ENCODE measurements at regions not wholly inside any gene's neighbourhood (a gene's known extent, or its start where the extent isn't known, plus 50 kb on each side); places are given as distances from the start of the nearest gene placed in this dataset.
"Not testable (repeated sequence)": the region's sequence is repeated elsewhere in the genome, so short reads cannot be mapped to it uniquely, and the experiment has no call there.

GRCh38 chr22:22697377-22698117, 53.1 kb downstream of the GGTLC2 start:
- DNase-seq (ENCODE audit: low read depth): no peak

GRCh38 chr22:22698263-22698750, 53.9 kb downstream of the GGTLC2 start:
- DNase-seq (ENCODE audit: low read depth): no peak

- no peak for DNase-seq (ENCODE audit: low read depth)
Measured at GRCh38 chr22:22700631-22701030, 56.2 kb downstream of the GGTLC2 start.

GRCh38 chr22:22701557-22701956, 57.1 kb downstream of the GGTLC2 start:
- not testable (repeated sequence) for DNase-seq (ENCODE audit: low read depth)

GRCh38 chr22:22702237-22703202, 58.1 kb downstream of the GGTLC2 start:
- no peak for DNase-seq (ENCODE audit: low read depth)

- DNase-seq (ENCODE audit: low read depth): no peak
Measured at GRCh38 chr22:22703203-22703570, 58.8 kb downstream of the GGTLC2 start.

GRCh38 chr22:22703715-22704114, 59.3 kb downstream of the GGTLC2 start:
- no peak for DNase-seq (ENCODE audit: low read depth)

- DNase-seq (ENCODE audit: low read depth): no peak
Measured at GRCh38 chr22:22704156-22704946, 59.9 kb downstream of the GGTLC2 start.

- DNase-seq (ENCODE audit: low read depth): no peak
Measured at GRCh38 chr22:22705328-22706100, 61.1 kb downstream of the GGTLC2 start.

- no peak for DNase-seq (ENCODE audit: low read depth)
Measured at GRCh38 chr22:22706253-22706915, 62.0 kb downstream of the GGTLC2 start.

GRCh38 chr22:22709719-22710445, 65.5 kb downstream of the GGTLC2 start:
- DNase-seq (ENCODE audit: low read depth): no peak

GRCh38 chr22:22710719-22711531, 66.5 kb downstream of the GGTLC2 start:
- DNase-seq (ENCODE audit: low read depth): peak; percentile 32

- no peak for DNase-seq (ENCODE audit: low read depth)
Measured at GRCh38 chr22:22711532-22711913, 67.1 kb downstream of the GGTLC2 start.

- DNase-seq (ENCODE audit: low read depth): no peak
Measured at GRCh38 chr22:22712092-22712658, 67.8 kb downstream of the GGTLC2 start.

- no peak for DNase-seq (ENCODE audit: low read depth)
Measured at GRCh38 chr22:22712666-22713365, 68.4 kb downstream of the GGTLC2 start.

- no peak for DNase-seq (ENCODE audit: low read depth)
Measured at GRCh38 chr22:22713416-22713815, 69.0 kb downstream of the GGTLC2 start.

GRCh38 chr22:22714600-22715335, 70.4 kb downstream of the GGTLC2 start:
- no peak for DNase-seq (ENCODE audit: low read depth)

All from T-helper 22 cell (primary cell).